GM19372 (cell line): ENCODE measurements at regions not wholly inside any gene's neighbourhood (a gene's known extent, or its start where the extent isn't known, plus 50 kb on each side); places are given as distances from the start of the nearest gene placed in this dataset.

Experiments used
- ATAC-seq: cut with Tn5 transposase; IDR thresholded peaks from one replicate; pipeline ENCODE4 v1.9.1; 2021; ENCODE audit warnings: mild to moderate bottlenecking, low read depth, moderate library complexity; ENCODE audit not compliant: unreplicated experiment

DNA sequence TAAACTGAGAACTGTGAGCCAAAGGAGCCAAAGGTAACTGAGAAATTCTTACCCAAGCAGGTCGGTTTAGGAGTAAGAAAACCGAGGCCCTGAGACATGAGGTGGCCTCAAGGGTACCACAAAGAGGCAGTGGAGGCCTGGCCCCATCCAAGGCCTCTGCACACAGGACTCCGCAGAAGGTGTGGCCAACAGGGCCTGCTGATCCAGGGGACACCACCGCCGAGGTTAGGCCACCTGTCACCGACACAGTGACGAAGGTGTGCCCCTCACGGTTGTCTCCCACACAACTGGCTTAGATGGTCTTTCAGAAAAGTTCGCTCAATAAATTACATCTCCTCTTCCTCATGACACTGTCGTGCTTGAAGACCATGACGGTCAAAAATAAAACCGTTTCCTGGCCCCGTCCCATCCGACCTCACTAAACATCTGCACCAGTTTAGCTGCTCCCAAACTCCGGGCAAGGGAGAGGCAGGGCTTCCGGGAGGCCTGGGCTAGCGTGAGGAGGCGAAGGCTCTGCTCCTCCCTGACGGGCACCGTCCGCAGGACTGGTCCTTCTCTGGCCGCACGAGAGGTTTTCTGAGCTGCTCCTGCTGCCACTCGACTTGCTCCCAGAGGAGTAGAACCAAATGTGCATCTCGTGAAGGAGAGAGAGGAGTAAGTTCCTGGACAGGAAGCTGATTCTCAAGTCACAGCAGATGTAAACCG, 442.0 kb downstream of the EIPR1 start:
- ATAC-seq, result no peak

DNA sequence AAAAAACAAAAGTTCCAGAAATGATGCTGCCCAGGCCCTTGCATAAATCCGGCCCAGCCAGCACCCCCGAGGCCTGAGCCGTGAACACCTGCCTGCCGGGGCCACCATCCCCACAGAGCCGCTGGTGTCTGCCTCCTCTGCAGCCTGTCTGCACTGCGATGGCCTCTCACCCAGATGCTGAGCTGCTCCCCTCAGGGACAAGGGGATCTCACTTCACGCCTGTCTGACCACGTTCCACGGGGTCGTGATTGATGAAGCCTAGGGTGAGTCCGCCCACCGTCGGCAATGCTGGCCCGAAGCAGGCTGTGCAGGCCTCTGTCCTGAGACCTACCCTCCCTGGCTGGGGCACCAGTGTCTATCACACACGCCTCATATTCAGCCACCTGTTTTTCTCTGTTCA, 444.2 kb downstream of the EIPR1 start:
- ATAC-seq, result no peak

DNA sequence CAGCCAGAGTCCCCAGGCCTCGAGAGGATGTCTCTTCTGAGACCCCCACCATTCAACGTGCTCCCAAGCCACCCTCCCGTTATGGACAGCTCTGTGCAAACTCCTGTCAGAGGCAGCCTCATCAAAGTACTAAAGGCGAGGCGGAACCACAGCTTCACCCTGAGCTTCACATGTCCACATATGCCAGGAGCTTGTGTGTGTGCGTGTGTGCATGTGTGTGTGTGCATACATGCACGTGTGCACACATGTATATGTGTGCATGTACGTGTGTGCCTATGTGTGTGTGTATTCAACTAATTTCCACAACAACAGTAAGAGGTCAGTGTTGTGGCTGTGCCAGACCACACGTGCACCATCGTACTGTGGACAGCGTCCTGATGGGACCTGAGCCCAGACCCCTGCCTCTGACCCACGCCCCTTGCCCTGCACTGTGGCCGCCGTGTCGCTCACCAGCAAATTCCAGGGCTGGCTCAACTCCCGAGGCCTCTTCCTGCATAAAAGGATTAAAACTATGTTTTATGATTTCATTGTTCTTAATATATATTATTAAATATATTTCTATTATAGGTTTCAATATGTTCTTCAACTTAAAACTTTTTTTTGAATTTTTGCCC, 444.8 kb downstream of the EIPR1 start:
- ATAC-seq, result no peak

DNA sequence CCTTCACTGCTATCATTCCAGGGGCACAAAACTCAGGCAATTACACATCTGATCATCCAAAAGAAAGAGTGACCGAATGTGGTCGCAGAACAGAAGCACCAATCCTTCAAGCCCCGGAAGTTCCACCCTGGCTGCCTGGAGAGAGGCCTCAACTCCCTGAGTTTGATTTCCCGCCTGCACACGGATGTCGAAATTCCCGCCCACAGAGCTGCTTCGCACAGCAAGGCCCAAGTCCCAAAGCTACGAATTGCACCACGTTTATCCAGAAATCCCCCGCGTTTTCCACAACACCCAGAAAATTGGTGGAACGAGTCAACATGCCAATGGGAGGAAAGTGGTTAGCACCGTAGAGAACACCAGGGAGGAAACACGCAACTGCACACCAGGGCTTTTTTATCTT, 445.4 kb downstream of the EIPR1 start:
- no peak for ATAC-seq

DNA sequence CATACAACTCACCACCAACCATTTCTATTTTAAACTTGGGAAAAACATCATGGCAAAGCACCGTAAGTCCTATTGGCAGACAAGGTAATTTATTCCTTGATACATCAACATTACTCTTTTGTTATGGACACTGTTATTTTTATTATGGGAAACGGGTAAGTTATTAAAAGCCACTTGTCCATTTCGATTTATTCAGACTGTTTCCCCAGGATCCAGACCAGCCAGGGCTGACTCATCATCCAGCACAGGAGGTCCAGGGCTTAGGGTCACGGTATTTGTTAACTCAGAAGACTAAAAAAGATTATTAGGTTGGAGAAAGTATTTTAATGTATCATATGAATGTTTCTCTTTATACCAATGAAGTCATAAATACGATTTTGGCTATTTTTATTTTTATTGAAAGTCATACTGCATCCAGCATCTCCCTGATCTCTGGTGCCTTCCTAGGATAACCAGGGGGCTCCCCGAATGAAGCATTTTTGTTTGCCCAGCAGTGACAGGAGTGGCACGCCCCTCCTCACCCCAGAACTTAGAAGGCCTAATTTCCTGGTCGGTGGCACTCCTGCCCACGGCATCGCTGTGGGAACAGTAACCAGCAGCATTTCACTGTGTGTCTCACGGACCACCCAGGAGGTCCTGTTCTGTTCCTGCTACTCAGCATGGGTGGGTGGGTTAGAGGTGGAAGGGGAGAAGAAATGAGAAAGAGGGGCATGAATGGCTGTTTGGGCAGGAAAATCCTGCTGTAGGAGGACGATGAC, 446.1 kb downstream of the EIPR1 start:
- no peak for ATAC-seq

DNA sequence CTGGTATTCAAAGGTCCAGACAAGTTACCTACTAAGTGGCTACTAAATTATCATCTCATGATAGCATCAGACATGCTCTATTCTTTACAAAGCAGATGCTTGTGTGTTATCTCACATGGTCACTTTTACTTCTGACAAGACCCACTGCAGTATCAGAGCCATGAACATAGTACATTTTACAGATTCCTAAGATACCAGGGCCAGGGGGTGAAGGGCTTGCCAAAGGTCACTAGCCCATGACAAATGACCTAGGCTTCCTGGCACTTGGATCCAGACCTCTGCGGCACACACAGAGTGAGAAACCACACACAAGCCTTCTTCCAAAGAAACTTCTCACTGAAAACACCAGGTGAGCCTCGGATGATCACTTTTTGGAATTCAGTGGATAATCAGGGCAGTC, 446.8 kb downstream of the EIPR1 start:
- ATAC-seq, result no peak

DNA sequence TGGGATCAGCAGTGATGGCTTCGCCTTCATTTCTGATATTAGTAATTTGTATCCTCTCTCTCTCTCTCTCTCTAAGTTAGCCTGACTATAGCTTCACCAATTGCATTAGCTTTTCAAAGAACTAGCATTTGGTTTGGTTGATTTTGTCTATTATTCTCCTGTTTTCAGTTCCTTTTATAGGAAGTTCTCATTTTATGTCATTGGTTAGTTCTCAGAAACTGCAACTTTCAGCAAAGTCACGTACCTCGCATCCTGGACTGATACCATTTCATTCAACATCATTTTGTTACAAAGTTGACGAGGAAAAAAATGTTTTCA, 450.8 kb downstream of the EIPR1 start:
- no peak for ATAC-seq

DNA sequence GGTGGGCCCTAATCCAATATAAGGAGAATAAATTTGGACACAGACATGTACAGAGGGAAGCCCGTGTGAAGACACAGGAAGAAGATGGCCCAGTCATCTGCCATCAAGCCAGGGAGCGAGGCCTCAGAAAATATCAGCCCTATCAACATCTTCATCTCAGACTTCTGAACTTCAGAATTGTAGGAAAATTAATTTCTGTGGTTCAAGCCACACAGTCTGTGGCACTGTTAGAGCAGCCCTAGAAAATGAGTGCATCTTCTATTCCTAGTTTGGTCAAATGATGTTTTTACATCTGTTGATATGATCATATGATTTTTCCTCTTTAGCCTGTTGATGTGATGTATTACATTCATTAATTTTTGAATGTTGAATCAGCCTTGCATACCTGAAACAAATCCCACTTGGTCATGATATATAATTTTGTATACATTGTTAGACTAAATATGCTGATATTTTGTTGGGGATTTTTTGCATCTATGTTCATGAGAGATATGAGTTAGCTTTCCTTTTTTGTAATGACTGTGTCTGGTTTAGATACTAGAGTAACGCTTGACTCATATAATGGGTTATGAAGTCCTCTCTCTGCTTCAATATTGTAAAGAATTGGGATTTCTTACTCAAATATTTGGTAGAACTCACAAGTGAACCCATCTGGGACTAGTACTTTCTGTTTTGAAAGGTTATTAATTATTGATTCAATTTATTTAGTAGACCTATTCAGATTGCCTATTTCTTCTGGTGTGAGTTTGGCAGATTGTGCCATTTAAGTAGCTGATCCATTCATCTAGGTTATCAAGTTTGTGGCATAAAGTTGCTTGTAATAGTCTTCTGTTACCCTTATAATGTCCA, 451.4 kb downstream of the EIPR1 start:
- ATAC-seq, result no peak

DNA sequence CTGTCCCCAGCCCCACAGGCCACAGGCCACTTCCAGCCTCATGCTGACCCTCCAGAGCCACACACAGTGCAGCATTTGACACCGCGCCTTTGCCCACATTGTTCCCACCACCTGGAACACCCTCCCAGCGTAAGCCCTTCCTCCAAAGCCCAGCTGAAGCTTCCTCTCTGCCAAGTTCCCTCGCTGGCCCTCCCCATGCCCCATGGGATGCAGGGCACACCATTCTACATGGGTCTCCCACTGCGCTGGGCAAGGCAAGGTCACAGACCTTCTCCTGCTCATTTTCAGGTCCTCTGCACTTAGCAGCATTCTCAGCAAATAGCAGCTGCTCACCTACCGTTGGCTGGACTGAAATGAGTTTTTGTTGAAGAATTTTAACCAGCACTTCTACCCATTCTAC, 455.5 kb downstream of the EIPR1 start:
- ATAC-seq, result no peak

DNA sequence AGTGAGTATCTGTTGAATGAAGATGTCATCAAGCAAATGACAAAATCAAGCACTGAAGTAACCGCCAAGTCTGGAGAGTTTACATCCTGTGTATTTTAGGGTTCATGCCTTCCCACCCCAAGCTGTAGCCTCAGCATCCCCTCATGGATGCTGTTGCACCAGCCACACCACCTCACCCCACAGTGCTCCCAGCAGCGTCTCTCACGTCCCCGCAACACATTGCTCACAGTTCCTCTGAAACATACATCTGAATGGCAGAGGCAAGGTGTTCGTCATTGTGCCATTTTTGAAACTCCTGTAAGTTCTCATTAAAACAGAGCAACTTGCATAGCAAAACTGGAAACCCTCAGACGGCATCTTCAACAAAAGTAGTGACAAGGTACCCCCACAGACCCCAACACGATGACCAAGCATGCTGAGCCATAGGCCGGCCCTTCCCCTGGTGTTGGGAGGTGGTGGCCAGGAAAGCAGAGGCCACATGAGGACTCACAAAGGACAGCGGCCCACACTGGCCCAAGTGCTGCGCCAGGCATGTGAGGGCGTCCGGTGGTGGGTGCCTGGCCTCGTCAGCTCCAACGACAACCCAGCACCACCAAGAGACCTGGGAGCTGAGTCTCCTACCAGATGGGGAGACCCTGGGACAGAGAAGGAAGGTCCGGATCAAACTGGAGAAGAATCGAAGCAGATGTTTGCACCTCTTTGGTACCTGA, 456.5 kb downstream of the EIPR1 start:
- no peak for ATAC-seq

DNA sequence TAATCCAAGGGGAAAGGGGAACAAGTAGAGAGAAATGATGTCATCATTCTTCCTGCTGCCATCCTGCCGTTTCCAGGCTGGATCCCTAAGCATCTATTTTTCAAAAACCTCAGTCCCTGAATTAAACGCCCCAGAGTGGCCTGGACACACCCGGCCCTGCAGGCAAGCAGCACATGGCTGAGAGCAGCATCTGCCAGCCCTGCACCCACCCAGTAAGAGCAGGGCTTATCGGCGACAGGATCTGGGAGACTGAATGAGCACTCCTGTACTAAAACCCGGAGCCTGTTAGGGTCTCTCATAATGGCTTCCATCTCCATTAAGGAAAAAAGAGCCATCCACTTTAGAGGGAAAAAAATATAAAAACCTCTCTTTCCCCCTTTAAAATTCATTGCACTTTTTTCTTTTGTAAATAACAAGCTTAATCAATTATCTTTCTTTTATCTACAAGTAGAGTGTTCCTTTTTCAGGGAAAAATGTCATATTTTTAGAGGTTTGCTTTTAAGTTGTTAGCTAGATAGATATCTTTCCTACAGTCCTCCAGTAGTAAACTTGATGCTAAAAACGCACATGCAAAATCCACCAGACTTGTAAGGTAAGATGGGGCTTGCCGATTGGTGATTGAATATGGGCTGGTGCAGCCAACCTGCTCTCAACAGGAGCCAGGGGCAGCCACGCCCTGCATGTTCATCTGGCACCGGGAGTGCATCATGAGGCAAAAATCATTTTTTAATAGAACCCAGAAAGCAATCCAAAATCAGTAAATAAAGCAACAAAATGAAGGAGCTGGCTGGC, 457.8 kb downstream of the EIPR1 start:
- ATAC-seq, result no peak

DNA sequence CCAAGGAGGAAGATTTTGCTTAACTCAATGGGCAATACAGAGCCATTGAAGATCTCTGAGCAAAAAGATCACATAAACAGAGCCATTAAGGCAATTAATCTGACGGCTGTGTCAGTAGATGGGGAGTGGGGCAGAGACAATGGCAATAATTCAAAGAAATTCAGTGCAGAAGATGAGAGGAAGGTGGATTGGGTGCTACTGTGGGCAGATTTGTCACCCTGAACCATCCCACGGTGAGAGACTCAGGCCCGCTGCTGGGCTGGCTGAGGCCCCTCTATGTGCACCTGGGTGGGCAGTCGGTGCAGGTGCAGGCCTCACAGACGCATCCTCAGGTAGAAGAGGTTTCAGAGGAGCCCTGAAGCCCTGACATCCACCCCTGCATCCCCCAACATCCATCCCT, 458.6 kb downstream of the EIPR1 start:
- ATAC-seq, result no peak

DNA sequence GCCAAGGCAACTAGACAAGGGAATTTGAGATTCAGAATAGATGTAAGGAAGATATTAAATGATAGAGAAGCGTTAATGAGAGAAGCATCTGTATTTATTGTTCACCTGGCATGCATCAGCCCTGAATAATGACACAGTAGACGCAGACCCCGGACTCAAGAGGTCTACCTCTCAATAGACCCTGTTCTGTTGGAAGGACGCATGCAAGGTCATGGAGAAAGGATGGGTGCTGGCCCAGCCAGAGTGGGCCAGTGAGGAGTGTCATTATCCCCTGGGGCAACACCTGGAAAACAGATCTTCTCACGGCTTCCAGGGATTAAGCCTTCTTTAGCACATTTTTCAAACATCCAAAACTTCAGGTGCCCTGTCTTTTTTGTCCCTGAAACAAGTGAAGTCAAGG, 461.0 kb downstream of the EIPR1 start:
- no peak for ATAC-seq

DNA sequence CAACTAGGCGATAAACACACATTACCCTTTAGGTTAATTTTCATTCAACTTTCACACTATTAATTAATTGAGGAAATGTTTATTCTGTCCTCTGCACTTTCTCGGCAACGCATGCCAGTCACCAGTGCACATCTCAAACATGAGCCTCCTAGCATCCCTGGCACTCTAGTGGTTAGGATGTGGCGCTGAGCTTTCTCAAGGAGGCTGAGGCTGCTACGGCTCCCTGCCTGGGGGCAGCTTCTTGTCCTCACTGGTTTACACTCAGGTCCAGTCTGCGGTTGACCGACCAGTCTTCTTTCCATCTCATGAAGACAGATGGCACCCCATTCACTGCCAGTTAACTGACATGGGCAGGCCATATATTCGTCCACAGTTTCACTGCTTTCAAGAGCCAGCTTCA, 463.4 kb downstream of the EIPR1 start:
- no peak for ATAC-seq

DNA sequence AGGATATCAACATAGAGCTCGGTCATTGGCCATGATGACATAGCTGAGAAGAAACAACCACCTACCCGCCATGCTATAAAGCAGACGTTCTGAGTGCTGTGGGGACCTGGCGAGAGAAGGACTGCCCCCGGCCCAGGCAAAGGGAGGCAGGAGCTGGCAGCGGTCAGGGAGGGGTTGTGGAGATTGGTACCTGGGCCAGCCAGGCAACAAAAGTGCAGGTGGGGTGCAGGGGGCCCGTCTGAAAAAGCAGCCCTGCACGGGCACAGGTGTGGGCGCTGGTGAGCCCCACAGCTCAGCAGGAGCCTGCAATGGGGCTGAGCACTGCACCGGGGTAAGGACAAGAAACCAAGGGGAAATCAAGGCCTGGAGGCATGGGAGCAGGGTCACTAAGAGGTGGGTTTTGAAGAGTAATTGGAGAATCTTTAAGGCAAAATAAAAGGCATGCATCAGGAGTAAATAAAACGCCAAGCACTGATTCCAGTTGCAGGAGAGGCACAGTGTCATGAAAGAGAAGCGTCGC, 464.0 kb downstream of the EIPR1 start:
- no peak for ATAC-seq

DNA sequence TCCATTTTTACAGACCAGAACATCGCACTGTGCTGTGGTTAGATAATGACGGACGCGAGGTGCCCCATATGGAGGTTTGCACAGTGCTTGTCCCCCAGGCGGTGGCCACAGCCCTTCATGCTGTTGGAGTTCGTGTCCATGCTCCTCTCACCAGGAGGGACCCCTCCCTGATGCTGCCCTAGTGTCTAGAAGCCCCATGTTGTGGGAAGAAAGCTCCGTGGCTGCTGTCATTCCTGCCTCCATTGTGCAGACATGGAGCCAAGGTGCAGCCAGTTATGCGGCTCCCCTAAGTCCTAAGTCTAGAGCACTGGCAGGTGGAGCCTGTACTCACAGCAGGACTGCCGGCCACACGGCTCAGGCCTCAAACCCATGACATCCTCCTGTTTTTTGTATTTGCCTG, 464.9 kb downstream of the EIPR1 start:
- no peak for ATAC-seq

DNA sequence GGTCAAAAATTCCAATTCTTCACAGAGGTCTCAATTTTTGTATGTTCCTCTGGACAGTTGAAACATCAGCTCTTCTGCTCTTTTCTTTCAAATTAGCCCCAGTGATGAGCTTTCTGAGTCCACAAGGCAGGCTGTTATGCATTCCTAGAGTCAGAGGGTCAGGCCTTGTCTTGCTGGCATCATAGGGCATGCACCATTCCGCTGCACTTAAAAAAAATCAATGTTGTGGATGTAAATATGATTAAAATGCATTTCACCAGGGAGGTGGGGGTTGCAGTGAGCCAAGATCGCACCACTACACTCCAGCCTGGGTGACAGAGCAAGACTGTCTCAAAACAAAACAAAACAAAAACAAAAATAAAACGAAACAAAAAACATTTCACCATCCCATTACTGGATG, 465.3 kb downstream of the EIPR1 start:
- no peak for ATAC-seq

DNA sequence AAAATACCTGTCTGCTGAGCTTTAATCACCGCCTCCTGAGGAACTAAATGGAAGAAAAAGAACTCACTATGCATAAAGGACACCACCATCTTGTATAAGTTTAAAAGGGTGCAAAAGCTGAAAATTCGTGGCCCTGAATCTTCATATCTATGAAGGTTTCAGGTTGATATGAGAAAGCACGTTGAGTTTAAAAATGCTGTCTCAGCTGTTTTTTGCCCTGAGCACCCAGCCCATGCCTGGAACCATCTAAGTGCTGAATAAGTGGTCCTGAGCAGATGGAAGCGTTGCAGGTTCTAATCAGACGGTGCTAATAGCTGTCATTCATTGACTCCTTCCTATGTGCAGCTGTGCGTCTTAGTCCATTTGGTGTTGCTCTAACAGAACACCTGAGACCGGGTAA, 467.4 kb downstream of the EIPR1 start:
- no peak for ATAC-seq
